Ammon's horn (tissue), 1 donor: ENCODE measurements at regions not wholly inside any gene's neighbourhood (a gene's known extent, or its start where the extent isn't known, plus 50 kb on each side); places are given as distances from the start of the nearest gene placed in this dataset.

Experiments used
- DNase-seq: peaks from one replicate; pipeline ENCODE4 v3.0.0-alpha.2; 2016; ENCODE audit warnings: low spot score

DNA sequence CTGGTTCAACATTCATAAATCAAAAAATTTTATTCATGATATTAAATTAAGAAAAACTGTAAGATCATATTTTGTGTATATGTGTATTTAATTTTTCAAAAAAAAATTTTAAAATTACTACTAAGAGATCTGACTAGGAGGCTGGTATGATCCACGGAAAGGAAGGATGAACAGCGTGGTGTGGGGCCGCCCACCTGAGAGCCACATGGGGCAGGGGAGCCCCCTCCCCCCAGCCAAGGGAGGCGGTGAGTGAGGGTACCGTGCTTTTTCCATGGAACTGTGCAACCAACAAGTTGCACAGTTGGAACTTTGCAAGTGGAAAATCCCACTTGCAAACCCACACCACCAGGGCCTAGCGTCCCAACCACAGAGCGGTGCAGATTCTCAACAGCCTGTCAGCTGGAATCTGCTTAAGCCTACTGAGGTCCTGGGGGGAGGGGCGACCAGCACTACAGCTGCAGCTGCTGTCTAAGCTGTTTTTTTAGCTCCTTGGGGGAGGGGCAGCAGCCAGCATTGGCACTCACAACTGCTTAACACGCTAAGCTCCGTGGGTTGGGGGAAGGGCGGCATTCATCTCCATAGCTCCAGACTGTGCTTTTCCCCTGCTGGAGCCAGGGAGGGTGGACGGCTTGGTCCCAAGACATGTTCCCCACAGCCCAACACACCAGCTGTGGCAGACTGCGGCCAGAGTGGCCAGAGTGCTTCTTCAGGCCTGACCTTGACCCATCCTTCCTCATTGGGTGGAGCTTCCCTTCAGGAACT, 94.2 kb upstream of the IGFBP3 start:
- no peak for DNase-seq

DNA sequence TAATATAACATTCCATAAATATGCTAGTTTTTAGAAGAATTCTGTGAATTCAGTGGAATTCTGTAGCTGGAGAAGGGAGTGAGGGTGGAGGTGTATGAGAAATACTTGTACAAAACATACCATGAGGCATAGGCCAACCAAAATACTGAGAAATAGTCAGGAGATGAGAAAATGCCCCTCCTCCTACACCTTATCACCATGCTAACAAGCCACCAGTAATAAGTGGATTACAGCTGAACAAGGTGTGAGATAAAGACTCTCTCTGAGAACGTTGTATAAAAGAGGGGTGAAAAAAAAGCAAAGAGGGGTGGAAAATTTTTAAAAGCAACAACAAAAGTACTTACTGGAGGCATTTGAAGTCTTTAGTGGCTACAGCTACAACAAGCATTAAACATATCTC, 90.4 kb upstream of the IGFBP3 start:
- DNase-seq = no peak

DNA sequence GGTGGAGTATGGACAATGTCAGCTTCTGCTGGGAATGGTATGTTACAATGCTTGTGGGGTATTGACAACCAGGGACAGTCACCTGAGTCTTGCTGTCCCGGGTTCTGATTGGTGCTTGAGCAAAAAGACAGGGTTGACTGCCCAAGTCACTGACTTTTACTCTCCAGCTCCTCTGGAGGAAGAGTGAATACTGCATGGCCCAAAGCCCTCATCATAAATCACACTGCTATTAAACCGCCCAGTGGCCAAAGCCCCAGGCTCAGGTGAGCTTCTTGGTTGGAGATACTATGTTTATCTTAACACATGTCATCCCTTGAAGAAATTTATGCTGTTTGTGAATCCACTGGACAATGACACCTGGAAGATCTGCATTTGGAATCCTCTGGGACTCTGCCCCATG, 90.0 kb upstream of the IGFBP3 start:
- DNase-seq = no peak

DNA sequence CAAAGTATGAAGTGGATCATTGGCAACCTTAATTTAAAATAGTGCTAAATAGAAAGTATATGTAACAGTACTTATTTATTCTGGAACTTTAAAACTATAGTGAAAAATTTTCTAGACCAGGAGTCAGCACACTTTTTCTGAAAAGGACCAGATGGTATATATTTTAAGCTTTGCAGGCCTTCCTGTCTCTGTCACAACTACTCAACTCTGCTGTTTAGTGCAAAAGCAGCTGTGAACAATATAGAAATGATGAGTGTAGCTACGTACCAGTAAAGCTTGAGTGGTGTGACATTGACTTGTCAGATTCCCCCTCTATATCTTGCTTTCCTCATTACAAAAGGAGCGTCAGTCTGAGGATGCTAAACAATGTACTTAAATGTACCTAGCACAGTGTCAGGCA, 88.1 kb upstream of the IGFBP3 start:
- no peak for DNase-seq

DNA sequence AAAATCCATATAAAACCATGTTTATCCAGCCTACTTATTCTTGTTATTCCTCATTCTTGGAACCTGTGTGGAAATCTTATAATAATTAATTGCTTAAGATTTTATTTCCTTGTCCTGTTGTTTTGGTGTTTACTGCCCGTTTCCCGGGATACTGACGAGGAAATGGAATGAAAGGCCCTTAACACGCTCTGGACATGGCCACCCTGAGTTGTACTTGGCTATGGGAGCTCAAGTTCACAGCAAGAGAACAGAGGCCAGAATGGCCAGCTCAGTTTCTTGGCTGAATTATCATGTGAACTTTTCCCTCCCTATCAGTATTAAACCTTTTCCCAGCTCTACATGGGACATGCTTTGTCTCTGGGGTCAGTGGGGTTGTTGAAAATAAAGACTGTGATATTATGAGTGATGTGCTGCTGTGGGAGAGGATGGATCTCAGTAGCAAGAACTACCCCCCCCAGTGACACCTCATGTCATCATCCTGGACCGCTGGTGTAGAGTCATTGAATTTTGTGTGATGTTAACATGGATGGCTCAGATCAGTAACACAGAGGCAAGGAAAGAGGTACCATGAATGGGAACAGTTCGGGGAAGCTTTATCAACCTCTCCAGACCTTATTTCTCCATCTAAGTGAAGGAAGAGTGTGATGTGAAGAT, 87.0 kb upstream of the IGFBP3 start:
- no peak for DNase-seq

DNA sequence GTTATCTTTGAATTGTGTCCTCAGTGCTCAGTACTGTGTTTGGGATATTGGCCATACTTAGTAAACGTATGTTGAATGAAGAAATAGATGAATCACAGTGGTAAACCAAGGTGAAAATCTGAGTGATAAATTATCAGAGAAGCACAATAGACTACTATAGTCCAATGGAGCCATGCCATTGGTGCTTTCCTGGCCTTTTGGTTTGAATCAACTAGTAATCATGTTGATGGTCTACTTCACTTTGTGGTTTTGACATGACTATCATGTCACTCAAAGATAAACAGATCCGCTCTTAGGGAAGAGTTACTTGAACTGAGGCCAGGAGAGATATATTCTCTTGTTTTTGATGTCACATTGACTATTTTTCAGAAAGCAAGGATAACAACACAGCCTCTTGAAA, 86.1 kb upstream of the IGFBP3 start:
- no peak for DNase-seq

DNA sequence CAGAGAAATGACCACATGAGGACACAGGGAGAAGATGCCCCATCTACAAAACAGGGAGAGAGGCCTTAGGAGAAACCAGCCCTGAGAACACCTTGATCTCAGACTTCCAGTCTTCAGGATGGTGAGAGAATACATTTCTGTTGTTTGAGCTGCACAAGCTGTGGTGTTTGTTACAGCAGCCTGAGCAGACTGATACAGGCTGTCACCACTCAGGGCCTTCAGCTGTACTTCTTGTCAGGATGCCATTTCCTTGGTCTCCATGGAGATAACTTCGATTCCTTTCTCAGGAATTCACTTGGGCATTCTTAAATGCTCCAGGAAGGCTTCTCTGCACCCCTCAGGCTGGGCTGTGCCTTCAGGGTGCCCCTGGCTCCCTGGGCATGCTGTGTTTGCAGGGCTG, 85.7 kb upstream of the IGFBP3 start:
- DNase-seq = no peak

DNA sequence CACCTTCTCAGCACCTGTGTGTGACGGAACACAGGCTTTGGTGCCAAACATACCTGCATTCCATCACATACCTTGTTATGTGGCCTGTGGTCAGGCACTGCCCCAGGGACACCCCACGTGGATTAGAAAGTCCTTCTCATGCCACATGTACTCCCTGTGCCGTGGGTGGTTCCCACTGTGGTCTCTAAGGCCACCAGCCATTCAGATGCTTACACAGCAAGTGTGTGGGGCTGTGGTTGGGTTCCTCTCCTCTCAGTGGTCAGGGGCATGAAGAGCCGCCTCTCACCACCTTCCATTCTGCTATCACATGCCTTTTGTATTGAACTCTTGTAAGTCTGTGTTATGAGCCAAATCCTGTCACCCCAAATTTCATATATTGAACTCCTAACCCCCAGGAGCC, 85.1 kb upstream of the IGFBP3 start:
- DNase-seq = no peak

DNA sequence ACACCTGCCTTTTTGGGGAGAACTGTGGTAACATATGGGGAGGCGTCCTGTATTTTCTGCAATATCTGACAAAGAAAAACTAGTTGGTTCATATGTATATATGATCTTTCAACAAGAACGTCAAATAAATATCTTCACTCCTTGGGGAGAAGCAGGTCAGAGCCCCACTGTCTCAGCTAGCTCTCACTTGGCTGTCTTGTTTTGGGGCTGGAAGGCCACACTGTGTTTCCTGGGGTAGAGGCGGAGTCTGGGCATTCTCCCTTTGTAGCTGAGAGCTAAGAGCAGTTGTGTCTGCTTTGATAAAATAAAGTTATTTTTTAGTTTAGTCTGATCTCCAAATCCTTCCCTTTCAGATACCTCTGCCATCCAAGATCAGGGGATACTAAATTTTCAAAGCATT, 83.9 kb upstream of the IGFBP3 start:
- no peak for DNase-seq

DNA sequence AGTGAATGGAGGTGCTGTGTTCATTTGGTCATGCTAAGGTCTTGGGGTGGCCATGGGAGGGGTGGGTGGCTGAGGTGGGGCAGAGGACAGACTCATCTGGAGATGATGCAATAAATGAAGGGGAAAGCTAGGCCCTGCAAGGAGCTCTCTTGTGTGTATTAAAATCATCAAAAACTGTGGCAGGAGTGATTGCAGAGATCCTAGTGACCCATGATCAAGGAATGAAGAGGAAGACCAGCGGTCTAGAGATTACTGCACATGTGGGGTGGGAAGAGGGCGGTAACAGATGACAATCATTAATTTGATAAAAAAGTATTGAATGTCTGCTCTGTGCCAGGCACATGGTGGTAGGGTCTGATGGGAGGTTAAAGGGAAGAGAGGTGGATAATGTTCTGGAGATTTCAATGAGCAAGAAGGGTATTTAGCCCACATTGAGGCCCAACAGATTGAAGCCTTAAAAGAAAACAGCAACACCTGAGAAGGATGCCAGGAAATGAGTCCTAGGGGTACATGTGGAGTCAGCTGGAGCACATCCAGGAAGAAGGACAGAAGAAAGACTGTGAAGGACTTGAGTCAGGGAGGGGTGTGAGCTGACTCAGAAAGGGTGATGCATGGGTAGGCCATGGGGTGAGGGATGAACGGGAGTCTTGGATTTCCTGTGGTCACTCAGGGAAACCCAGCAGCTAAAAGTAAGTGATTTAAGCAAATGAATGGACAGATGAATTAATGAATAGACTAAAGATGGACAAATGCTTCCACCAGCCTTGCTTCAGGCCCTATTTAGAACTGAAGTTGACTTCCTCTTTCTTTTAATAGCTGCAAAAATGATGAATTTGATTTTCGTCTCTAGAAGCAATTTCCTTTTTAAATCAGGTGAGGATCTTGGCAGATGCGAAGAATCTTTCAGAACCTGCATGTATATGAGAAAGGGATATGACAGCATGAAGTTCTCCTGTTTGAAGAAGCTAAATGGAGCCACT, 83.1 kb upstream of the IGFBP3 start:
- no peak for DNase-seq

DNA sequence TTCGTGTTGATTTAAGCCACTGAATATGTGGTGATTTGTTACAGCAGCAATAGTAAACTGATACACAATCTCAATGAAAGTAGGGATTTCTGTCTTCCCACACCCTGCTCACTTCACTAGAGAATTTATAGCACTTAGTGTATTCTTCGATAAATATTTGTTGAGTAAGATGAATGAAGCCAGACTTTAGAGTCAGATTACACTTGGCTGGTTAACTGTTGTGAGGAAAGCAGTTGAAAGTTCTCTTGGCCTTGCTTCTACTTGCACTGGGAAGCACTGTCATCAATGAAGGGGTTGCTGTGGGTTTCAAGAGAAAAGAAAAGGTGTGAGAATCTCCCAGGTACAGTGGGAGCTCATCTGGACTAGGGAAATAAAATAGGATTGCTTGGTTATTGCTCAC, 82.1 kb upstream of the IGFBP3 start:
- DNase-seq = no peak

DNA sequence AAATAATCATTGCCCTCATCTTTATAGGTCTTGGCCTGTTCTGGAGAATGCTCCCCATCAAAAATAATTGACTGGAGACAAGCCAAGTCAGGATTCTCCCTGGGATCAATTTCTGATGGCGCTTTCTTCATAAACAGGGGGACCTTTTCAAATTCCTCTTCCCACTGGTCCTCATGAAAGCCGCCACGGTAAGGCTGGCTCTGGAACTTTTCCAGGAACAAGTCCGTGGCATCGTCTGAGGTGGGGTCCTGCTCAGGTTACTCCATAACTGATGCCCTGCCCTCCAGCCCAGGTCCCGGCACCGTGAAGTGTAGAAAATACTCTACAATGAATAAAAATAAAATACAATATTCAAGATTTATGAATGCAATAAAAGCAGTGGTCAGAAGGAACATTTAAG, 79.4 kb upstream of the IGFBP3 start:
- DNase-seq = no peak

DNA sequence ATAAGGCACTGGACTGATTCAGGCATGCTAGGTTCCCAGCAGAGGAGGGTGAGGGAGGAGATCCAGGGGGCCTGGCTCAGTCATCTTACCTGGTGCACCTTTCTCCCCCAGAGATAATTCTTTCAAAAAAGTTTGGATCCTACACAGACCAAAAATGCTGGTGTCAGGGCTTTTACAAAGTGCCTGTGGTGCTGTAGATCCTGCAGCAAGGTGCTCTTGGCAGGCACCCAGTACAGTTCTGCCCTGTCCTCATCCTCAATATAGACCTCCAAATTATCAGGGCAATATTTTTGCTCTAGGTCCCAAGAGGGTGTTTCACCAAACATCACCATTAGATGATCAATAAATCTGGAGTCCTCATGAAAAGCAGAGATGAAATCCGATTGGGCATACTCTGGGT, 78.5 kb upstream of the IGFBP3 start:
- DNase-seq = no peak

DNA sequence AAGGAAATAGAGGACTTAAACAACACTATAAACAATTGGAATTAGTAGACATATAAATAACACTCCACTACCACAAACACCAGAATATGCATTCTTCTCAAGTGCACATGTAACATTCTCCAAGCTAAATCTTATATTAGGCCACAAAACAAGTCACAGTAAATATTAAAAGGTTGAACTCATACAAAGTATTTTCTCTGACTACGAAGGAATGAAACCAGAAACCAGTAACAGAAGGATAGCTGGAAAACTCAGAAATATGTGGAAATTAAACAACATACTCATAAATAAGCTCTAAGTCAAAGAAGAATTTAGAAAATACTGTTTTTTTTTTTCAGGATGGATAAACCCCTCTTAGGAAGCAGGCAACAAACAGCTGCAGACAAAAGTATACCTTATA, 77.4 kb upstream of the IGFBP3 start:
- no peak for DNase-seq

DNA sequence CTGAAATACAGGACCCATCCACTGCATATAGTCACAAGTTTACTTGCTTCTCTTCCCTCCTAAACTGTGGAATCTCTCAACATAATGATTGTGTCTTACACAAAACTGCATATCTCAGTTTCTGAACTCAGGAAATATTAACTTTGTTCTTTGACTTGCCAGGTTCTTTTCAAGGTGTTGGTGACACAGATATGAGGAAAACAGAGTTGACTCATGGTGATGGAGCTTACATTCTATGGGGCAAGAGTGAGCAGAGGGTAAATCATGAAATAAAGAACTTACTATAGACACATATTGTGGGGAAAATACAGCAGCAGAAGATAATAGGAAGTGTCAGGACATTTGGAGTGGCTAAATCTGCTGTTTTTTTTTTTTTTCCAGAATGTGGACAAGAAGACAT, 72.5 kb upstream of the IGFBP3 start:
- no peak for DNase-seq

DNA sequence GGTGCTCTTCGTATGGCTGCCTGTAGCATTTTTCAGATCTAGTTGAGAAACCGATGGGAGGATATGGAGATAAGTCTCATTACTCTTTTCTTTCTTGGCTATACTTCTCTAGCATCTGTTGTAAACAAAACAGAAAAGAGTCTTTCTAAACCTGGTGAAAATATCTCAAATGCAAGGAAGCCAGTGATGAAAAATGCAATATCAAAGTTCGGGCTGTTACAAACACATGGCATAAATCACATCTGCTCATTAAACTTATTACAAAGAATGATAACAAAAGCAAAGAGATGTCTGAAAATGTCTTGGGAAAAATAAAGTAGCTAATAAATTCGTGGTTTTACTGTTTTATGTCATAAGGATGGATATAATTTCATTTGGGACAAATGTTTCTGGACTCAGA, 71.8 kb upstream of the IGFBP3 start:
- no peak for DNase-seq

DNA sequence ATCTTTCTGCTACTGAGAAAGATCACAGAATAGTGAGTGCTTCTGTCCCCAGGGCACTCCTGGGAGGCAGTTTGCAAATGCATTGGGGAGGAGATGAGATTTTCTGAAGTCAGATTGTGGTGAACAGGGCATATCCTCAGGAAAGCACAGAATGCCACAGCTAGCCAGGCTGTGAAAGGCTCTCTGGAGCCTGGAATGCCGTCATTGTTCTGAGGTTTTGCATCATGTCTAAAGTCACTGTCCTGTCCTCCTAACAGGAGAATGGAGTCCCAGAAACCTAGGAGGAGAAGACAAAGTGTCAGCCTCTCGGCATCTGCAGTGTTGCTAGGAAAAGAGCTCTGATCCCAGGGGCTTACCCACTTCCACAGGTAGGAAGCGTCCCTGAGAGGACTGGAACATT, 69.2 kb upstream of the IGFBP3 start:
- no peak for DNase-seq

DNA sequence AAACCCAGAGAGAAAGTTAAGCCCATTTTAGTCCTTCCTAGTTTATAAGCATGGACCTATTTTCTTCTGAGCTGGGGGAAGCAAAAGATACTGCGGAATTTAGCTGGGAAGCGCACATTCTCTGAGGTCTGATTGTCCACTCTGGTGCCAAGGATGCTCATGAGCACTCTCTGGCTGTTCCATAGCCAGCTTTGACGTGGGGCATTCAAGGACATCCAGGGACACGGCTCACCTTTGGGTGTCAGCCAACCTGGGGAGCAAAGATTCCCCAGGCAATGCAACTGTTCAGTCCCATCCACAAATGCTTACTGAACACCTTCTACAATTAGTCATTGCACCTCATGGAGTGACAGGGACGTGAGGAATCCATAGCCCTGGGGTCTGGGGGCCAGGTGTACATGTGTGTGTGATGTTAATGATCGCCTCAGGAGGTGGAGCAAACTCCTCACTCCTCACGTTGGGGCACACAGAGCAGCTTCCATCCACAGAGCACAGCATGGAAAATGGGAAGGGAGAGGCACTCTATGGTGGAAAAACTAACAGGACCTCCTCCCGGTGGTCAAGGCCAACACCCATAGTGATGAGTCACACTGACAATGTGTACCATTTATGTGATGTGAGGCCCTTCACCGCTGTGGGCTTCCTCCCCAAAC, 67.5 kb upstream of the IGFBP3 start:
- no peak for DNase-seq

DNA sequence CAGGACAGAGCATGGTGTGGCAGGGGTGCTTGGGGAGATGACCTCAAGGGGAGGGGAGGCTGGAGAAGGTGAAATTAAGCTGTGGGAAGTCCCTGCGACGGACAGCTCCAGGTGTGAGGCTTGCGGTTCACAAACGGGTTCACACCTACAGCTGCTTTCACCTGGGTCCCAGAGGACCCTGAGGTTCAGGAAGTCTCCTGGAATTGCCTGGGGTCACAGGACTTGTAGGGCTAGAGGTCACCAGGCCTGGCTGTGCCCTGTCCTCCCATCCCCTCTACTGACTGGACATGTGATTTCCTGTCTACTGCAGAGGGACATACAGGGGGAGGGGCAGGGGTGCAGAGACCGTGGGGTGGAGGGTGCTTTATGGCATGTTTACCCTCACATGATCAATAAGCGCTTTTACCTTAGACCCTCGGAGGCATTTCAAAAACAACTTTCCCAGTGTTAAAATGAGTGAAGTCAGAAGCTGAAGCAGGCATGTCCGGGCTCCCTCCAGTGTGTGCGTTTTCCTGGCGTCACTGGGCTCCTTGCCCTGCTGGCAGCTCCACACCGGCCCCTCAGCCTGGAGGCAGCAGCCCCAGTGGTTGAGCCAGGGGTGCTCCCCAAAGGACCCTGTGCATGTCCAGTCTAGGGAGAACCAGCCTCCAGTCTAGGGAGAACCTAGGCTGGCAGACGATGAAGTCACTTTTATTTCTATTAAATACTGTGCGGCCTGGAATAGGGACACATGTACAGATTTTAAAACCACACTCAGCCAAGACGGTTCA, 66.6 kb upstream of the IGFBP3 start:
- DNase-seq = no peak

DNA sequence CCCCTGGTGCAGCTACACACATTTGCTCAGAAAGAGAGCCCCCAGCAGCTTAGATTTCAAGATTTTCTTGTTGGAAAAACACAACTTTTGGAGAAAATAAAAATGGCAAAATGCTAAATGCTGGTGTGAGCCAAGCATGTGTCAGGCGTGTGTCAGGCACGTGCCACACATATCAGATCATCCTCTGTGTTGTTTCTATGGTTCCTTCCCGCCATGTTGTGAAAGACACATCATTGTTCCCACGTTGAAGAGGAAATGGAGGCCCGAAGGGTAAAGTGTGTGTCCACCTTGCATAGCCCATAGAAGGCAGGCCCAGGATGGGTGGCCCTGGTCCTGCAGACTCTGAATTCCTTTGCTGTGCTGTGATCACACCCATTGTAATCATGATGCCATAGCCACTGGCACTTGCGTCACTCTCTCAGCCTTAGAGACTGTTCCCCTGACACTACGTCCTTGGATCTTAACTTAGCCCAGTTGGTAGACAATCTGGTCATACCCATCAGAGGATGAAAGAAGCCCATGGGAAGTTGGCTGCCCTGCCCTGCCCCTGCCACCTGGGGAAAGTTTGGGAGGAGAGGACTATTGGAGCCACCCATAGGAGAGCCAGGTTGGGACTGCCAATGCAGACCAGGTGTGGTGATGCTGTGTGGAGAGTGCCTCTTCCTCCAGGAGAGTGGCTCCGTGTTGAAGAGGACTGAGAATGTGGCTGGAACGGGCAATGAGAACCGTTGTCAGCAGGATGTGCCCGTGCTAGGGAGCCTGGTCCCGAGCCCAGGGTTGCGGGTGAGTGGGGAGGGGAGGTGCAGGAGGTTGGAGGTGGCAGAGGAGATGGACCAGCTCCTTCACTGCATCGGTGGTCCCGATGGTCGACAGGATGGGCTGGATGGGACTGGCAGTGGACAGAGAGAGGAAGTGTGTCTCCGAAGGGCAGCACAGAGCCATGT, 65.6 kb upstream of the IGFBP3 start:
- no peak for DNase-seq
